GM12864 (cell line): ENCODE measurements at regions not wholly inside any gene's neighbourhood (a gene's known extent, or its start where the extent isn't known, plus 50 kb on each side); places are given as distances from the start of the nearest gene placed in this dataset.
"Not testable (repeated sequence)": the region's sequence is repeated elsewhere in the genome, so short reads cannot be mapped to it uniquely, and the experiment has no call there.

Source experiments
- DNase-seq: peaks from one replicate; pipeline ENCODE4 v3.0.0-alpha.2; 2011; ENCODE audit warnings: low read depth
- H3K4me3 ChIP-seq: 2 replicates; pipeline ENCODE4 v1.5.1; 2011; ENCODE audit warnings: mild to moderate bottlenecking, low read depth, low read length, control low read depth
- CTCF ChIP-seq: IDR thresholded peaks from 2 replicates; pipeline ENCODE4 v1.5.1; 2011; ENCODE audit warnings: low read depth, mild to moderate bottlenecking, moderate library complexity, low read length, control low read depth, inconsistent platforms; ENCODE audit errors: missing control alignments

- H3K4me3 ChIP-seq: no peak overlapping the region
- no peak for DNase-seq
- TF ChIP-seq CTCF: no peak
Measured at GRCh38 chr17:71613996-71614395, 506.8 kb upstream of the SOX9 start.

GRCh38 chr17:71615820-71616219 is 505.0 kb upstream of the SOX9 start:
- DNase-seq: no peak
- no peak overlapping the region for H3K4me3 ChIP-seq
- no peak for TF ChIP-seq CTCF

- not testable (repeated sequence) for H3K4me3 ChIP-seq, DNase-seq
Measured at GRCh38 chr17:71617767-71618166, 503.1 kb upstream of the SOX9 start.

- no peak for TF ChIP-seq CTCF
- no peak for DNase-seq
- no peak overlapping the region for H3K4me3 ChIP-seq
Measured at GRCh38 chr17:71625330-71625729, 495.5 kb upstream of the SOX9 start.

GRCh38 chr17:71628306-71628705 is 492.5 kb upstream of the SOX9 start:
- TF ChIP-seq CTCF: no peak
- no peak overlapping the region for H3K4me3 ChIP-seq
- DNase-seq: no peak

GRCh38 chr17:71631483-71631882 is 489.3 kb upstream of the SOX9 start:
- H3K4me3 ChIP-seq: no peak overlapping the region
- no peak for DNase-seq
- no peak for TF ChIP-seq CTCF

GRCh38 chr17:71632328-71632727 is 488.5 kb upstream of the SOX9 start:
- no peak for DNase-seq
- TF ChIP-seq CTCF: no peak
- no peak overlapping the region for H3K4me3 ChIP-seq

- no peak overlapping the region for H3K4me3 ChIP-seq
- DNase-seq: no peak
- TF ChIP-seq CTCF: no peak
Measured at GRCh38 chr17:71633391-71633849, 487.4 kb upstream of the SOX9 start.
